A673 (cell line): ENCODE measurements at regions not wholly inside any gene's neighbourhood (a gene's known extent, or its start where the extent isn't known, plus 50 kb on each side); places are given as distances from the start of the nearest gene placed in this dataset.
"Not testable (repeated sequence)": the region's sequence is repeated elsewhere in the genome, so short reads cannot be mapped to it uniquely, and the experiment has no call there.

Experiments used
- BruUV-seq: library from RNA; stranded (reverse); fragments of 400-500 nt; replicated peaks from 2 replicates; lab custom pipeline; 2021; lab: Mats Ljungman, UMichigan
- CTCF ChIA-PET: fragments of 300-600 bp; sonication (Branson Sonifier 250); formaldehyde crosslinking; loops from one replicate; lab custom pipeline; 2022; ENCODE audit warnings: antibody characterized with exemption; lab: Charles Lee
- POLR2A ChIA-PET: fragments of 300-600 bp; sonication (Branson Sonifier 250); formaldehyde crosslinking; loops from one replicate; lab custom pipeline; 2022; ENCODE audit warnings: antibody characterized with exemption; ENCODE audit not compliant: low non-redundant PET; lab: Charles Lee
- DNase-seq: peaks from one replicate; pipeline ENCODE4 v3.0.0-alpha.2; 2015; ENCODE audit warnings: low spot score
- H3K27ac ChIP-seq: fragments of 200-600 bp; sonication (generic); 2 replicates; pipeline ENCODE4 v1.5.1; 2016; ENCODE audit warnings: mixed run types, low read depth, mild to moderate bottlenecking, mixed read lengths, antibody characterized with exemption, low read length; ENCODE audit not compliant: poor library complexity, severe bottlenecking
- H3K27me3 ChIP-seq: fragments of 200-600 bp; sonication (generic); replicated peaks from 2 replicates; pipeline ENCODE4 v1.6.1; 2017; ENCODE audit warnings: mixed run types, low read depth, mild to moderate bottlenecking, mixed read lengths, antibody characterized with exemption, low read length; ENCODE audit not compliant: insufficient read depth, poor library complexity
- H3K36me3 ChIP-seq: fragments of 200-600 bp; sonication (generic); 2 replicates; pipeline ENCODE4 v1.6.1; 2016; ENCODE audit warnings: mixed run types, mild to moderate bottlenecking, mixed read lengths, antibody characterized with exemption, low read length; ENCODE audit not compliant: insufficient read depth, poor library complexity, severe bottlenecking
- H3K4me1 ChIP-seq: fragments of 200-600 bp; sonication (generic); 2 replicates; pipeline ENCODE4 v1.6.1; 2017; ENCODE audit warnings: mixed run types, mild to moderate bottlenecking, mixed read lengths, antibody characterized with exemption, low read length; ENCODE audit not compliant: insufficient read depth, poor library complexity, severe bottlenecking
- H3K4me3 ChIP-seq: fragments of 200-600 bp; sonication (generic); 2 replicates; pipeline ENCODE4 v1.5.1; 2016; ENCODE audit warnings: low read depth, mixed run types, mild to moderate bottlenecking, mixed read lengths, low read length; ENCODE audit not compliant: poor library complexity, severe bottlenecking
- H3K9me3 ChIP-seq: fragments of 200-600 bp; sonication (generic); 2 replicates; pipeline ENCODE4 v1.6.1; 2016; ENCODE audit warnings: mixed run types, low read depth, mild to moderate bottlenecking, mixed read lengths, antibody characterized with exemption, low read length; ENCODE audit not compliant: poor library complexity, severe bottlenecking
- CTCF ChIP-seq: fragments of 300-800, 200-600 bp; sonication (generic); conservative IDR thresholded peaks from 2 replicates; pipeline ENCODE4 v1.5.1; 2017; ENCODE audit warnings: low read depth, mild to moderate bottlenecking, antibody characterized with exemption, low read length, moderate library complexity, mixed read lengths
- EZH2 ChIP-seq: fragments of 200-600 bp; sonication (generic); IDR thresholded peaks from 2 replicates; pipeline ENCODE4 v1.6.1; 2017; ENCODE audit warnings: borderline replicate concordance, low read depth, mild to moderate bottlenecking, mixed read lengths, antibody characterized with exemption, low read length; ENCODE audit not compliant: poor library complexity, severe bottlenecking
- intact Hi-C: fragments of 100-400 bp; cut with micrococcal nuclease; formaldehyde crosslinking; loops from one replicate; pipeline ENCODE4 v1.10.0; 2022; ENCODE audit not compliant: unreplicated experiment

GRCh38 chr4:29336861-29337260 is 1383.3 kb upstream of the PCDH7 start:
- intact Hi-C loops = no loop called here
- Histone ChIP-seq H3K36me3 (no peaks in the 10 kb centered on the region), H3K27me3 (no peaks in the 10 kb centered on the region), H3K27ac (peak overlapping the region; percentile 14), H3K4me1 (peaks cover 15% of the 10 kb centered on the region), H3K4me3 (no peak overlapping the region), H3K9me3 (no peaks in the 10 kb centered on the region)
- DNase-seq = peak; percentile 94
- CTCF ChIA-PET = no interaction called here
- TF ChIP-seq EZH2 (no peak), CTCF (no peak)
- BruUV-seq = no TSS peak
- POLR2A ChIA-PET = no interaction called here

GRCh38 chr4:29372971-29373370 is 1347.2 kb upstream of the PCDH7 start:
- no peak overlapping the region for H3K27ac ChIP-seq
- POLR2A ChIA-PET = no interaction called here
- H3K4me3 ChIP-seq = no peak overlapping the region
- intact Hi-C loops = no loop called here
- BruUV-seq = no TSS peak
- no peak for DNase-seq
- peaks cover 3% of the 10 kb centered on the region for H3K9me3 ChIP-seq
- no peak for TF ChIP-seq EZH2
- CTCF ChIA-PET = no interaction called here
- no peaks in the 10 kb centered on the region for H3K36me3 ChIP-seq
- H3K27me3 ChIP-seq = no peaks in the 10 kb centered on the region
- peaks cover 4% of the 10 kb centered on the region for H3K4me1 ChIP-seq

GRCh38 chr4:29375716-29376115 is 1344.5 kb upstream of the PCDH7 start:
- Histone ChIP-seq H3K4me1 (peaks cover 4% of the 10 kb centered on the region), H3K27ac (no peak overlapping the region), H3K9me3 (no peaks in the 10 kb centered on the region), H3K27me3 (no peaks in the 10 kb centered on the region), H3K4me3 (no peak overlapping the region), H3K36me3 (no peaks in the 10 kb centered on the region)
- intact Hi-C loops = no loop called here
- ChIA-PET CTCF (no interaction called here), POLR2A (no interaction called here)
- DNase-seq = peak; percentile 66
- BruUV-seq = no TSS peak
- TF ChIP-seq EZH2 = no peak
- TF ChIP-seq CTCF = no peak

- H3K27ac ChIP-seq, H3K4me1 ChIP-seq, H3K36me3 ChIP-seq, CTCF ChIA-PET, H3K9me3 ChIP-seq, BruUV-seq, POLR2A ChIA-PET, H3K27me3 ChIP-seq, DNase-seq, H3K4me3 ChIP-seq, intact Hi-C loops: not testable (repeated sequence)
Observed at GRCh38 chr4:29378237-29378636, 1341.9 kb upstream of the PCDH7 start.
